NCI-H146 (cell line): ENCODE measurements at regions not wholly inside any gene's neighbourhood (a gene's known extent, or its start where the extent isn't known, plus 50 kb on each side); places are given as distances from the start of the nearest gene placed in this dataset.

ENCODE experiments used
- DNase-seq: peaks from one replicate; lab custom pipeline; 2025; lab: John Stamatoyannopoulos, UW

GRCh38 chr1:214823311-214824117 lies 220.5 kb downstream of the CENPF start:
- DNase-seq: peak; percentile 13

DNA sequence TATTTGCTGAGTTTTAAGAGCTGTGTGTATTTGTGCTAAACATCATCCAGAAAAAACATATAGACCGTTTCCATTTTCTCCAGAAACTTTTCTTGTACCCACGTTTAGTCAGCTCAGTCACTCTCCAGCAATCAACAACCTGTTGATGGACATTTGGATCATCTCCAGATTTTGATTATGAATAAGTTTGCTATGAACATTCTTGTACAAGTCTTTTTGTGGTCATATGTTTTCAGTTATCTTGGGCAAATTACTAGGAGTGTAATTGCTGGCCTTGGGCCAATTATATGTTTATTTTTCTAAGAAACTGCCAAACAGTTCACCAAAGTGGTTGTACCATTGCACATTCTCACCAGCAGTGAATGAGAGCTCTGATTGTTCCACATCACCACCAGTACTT lies 221.8 kb downstream of the CENPF start:
- DNase-seq: no peak

- DNase-seq: no peak
Observed at GRCh38 chr1:214826619-214827018, 223.6 kb downstream of the CENPF start.

DNA sequence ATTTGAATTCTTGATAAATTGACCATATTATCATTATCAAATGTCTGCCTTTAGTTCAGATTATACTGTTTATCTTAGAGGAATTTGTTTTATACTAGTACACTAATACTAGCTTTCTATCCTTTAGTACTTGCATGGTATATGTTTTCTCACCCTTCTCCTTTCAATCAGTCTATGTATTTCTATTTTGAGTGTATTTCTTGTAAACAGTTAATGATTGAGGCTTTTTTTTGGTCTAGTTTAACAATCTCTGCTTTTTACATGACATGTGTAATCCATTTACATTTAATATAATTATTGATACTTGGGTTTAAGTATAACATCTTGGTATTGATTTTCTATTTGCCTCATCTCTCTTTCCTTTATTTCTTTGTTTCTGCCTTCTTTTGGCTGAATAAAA lies 224.9 kb downstream of the CENPF start:
- no peak for DNase-seq

- no peak for DNase-seq
Observed at GRCh38 chr1:214830941-214831340, 227.9 kb downstream of the CENPF start.

- no peak for DNase-seq
Observed at GRCh38 chr1:214831956-214832355, 229.0 kb downstream of the CENPF start.

GRCh38 chr1:214833178-214833756 lies 230.3 kb downstream of the CENPF start:
- no peak for DNase-seq

DNA sequence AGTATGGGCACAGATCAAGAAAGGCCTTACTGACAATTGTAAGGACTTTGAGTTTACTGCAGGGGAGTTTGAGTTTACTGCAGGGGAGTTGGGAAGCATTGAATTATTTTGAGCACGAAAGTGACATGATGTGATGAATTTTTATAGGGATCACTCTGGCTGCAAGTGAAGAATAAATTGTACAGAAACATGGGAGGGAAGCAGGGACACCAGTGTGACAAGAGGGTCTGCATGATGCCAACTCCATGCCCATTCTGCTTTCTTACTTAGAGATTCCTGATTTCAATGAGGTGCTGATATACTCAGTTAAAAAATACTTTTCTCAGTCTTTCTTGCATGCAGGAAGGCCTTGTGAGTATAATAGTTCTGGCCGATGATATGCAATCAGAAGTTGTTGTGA lies 234.4 kb downstream of the CENPF start:
- DNase-seq: no peak

DNA sequence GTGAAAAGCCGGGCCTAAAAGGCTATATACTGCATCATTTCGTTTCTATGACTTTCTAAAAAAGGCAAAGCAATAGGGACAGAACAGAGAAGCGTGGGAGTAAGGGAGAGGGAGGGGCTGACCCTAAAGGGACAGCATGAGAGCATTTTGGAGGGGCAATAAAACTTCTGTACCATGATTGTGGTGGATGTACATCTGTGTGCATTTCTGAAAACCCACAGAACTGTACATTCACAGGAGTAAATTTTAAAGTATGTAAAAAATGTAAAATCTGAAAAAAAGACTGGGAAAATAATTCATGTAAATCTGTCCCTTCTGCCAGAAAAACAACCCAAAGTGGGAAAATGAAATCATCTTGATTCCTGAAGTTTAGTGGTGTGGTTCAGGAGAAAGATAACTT lies 235.4 kb downstream of the CENPF start:
- no peak for DNase-seq

DNA sequence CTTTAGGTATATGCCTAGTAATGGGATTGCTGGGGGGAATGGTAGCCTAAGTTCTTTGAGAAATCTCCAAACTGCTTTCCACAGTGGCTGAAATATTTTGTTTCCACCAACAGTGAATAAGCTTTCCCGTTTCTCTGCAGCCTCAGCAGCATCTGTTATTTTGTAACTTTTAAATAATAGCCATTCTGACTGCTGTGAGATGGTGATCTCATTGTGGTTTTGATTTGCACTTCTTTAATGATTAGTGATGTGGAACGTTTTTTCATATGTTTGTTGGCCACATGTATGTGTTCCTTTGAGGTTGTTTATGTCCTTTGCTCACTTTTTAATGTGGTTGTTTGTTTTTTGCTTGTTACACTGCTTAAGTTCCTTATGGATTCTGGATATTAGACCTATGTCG lies 237.4 kb downstream of the CENPF start:
- DNase-seq: no peak

- no peak for DNase-seq
Observed at GRCh38 chr1:214842856-214843255, 239.7 kb upstream of the KCNK2 start.

GRCh38 chr1:214843281-214843680 lies 239.3 kb upstream of the KCNK2 start:
- no peak for DNase-seq

DNA sequence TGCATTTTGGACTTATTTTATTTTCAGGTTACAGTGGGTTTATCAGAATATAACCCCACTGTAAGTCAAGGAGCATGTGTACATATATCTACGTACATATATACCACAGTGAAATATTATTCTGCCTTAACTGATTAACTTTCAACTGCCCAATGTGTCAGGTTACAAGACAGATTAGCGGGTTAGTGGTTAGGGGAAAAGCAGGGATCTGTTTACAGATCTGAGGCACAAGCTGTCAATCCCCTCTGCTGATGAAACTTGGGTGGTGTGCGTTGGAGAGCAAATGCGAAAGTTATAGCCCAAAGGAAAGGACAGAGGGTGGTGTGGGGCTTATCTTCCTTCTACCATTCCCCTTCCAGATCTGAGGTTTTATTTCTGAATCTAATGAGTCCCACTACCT lies 238.2 kb upstream of the KCNK2 start:
- no peak for DNase-seq

- no peak for DNase-seq
Observed at GRCh38 chr1:214846276-214846675, 236.3 kb upstream of the KCNK2 start.

GRCh38 chr1:214847071-214847810 lies 235.3 kb upstream of the KCNK2 start:
- no peak for DNase-seq

GRCh38 chr1:214848101-214848500 lies 234.4 kb upstream of the KCNK2 start:
- DNase-seq: no peak

GRCh38 chr1:214850432-214851050 lies 232.0 kb upstream of the KCNK2 start:
- no peak for DNase-seq

GRCh38 chr1:214853340-214853739 lies 229.2 kb upstream of the KCNK2 start:
- DNase-seq: no peak

GRCh38 chr1:214854126-214854875 lies 228.2 kb upstream of the KCNK2 start:
- DNase-seq: no peak

DNA sequence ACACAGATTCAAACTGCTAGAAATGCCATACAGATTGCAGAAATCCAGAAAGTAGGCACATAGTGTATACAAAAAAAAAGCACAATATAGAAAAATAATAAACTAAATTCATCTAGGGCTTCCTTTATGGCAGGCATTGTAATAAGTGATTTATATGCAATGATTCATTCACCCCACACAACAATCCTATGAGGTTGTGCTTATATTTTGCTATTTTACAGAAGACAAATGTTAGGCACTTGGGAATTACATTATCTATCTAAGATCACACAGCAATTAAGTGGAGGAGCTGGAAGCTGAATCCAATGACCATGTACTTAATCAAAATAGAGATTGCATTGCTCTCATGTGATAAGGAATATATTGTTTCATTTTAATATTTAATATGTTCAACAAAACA lies 225.7 kb upstream of the KCNK2 start:
- no peak for DNase-seq

DNA sequence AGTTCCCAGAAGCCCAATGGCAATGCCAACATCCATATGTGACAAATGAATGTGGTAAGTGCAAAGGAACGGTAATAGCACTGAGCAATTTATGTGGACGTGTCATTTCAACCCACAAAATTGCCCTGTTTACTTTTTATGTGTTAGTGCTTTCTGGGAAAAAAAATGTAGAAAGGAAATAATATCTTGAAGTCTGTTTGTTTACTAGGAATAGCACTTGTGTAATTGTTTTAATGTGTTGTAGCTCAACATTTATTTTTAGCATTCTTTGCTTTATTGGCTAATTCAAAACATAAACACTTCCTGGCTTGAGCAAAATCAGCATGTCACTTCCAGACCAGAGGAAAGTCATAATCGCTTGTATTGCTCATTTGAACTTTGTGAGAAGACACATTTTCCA lies 224.8 kb upstream of the KCNK2 start:
- DNase-seq: no peak

- DNase-seq: no peak
Observed at GRCh38 chr1:214859647-214860046, 222.9 kb upstream of the KCNK2 start.
